ENCODE measurements at regions not wholly inside any gene's neighbourhood (a gene's known extent, or its start where the extent isn't known, plus 50 kb on each side); places are given as distances from the start of the nearest gene placed in this dataset.

GRCh38 chr10:56096226-56096517 is 264.9 kb downstream of the ZWINT start:
- TF ChIP-seq CTCF (IDR thresholded peaks at IDR 0.05) (no peak), POLR2A (IDR thresholded peaks at IDR 0.05) (no peak)

Data from esophagus squamous epithelium (tissue), 4 donors.